Nucleus accumbens (tissue), 56 donors: ENCODE measurements at regions not wholly inside any gene's neighbourhood (a gene's known extent, or its start where the extent isn't known, plus 50 kb on each side); places are given as distances from the start of the nearest gene placed in this dataset.

Experiments used
- DNase-seq, 56 donors: peaks; one replicate each; lab custom pipeline; 2025; lab: John Stamatoyannopoulos, UW

DNA sequence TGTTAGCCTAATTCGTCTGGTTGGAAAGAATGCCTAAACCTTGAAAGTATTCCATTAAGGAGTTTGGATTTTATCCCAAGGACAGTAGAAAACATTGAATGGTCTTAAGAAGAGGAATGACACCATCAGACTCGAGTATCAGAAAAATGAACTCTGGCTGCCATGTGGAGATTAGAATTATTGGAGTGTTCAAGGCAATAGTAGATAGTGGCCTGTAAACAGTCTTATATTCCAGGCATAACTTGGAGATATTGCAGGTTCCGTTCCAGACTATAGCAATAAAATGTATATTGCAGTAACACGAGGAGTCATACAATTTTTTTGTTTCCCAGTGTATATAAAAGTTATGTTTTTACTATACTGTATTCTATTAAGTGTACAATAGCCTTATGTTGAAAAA lies 130.9 kb downstream of the GDAP2 start:
- DNase-seq, result no peak

DNA sequence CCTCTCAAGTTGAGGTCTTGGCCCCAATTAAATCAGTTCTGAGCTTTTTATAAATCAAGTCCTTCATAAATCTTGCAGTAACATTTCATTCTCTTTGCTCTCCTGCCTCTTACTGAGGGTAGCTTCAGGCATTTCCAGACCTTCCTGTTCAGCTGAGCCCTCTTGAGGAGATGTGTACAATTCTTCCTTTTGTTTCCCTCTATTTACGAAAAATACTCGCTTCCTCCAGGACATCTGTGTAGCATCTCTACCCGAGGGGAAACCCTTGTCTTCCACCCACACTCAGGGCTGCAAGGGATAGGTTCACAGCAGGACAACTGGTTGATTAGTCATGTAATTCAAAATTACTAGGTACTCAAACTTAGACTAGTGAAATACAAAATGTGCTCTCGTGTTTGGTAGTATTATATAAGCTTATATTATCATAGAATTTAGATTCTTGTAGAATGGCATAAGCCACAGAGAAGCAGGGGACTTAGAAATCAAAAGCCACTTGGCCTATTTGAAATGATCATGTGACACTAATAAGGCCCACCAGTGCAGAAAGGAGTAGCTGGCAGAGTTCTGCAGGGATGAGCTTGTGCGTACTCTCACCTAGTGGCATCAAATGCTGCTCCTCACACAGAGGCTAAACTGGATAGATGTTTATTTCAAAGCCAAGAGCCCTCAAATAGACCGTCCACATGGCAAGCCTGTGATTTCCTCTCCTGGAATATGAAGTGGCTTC lies 126.7 kb downstream of the GDAP2 start:
- no peak for DNase-seq

DNA sequence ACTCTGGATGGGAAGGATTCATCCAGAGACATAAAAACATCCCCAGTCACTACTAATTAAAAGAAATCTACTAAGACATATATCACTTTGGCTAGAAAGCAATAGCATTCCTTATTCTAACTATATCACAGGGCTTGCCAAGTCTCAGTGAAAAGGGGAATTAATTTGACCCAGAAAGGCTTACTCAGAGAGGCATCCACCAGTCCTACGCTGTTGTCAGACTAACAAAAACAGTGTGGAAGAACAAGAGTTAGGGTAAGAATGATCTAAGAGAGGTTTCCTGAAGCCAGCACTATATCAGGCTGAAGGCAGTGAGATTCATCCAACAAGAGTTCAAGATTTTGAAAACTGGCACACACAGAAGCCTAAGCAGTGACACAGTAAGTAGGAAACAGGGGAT lies 126.1 kb downstream of the GDAP2 start:
- DNase-seq, result no peak

DNA sequence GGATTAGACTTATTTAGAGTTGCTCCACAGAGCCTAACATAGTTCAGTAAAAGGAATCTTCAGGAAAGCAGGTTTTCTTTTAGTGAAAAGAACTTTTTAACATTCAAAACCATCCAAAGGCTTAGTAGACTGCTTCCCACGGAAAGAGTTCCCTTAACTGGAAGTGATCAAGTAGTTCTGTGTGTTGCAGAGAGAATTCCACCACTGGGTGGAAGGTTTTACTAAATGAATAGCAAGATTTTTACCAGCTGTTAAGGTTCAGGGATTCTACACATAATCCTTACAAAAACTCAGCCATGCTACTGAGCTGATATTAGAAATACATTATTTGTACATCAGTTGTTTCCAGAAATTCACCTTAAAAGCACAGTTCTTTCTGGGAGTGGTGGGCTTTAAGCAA lies 119.7 kb downstream of the GDAP2 start:
- DNase-seq, result no peak

DNA sequence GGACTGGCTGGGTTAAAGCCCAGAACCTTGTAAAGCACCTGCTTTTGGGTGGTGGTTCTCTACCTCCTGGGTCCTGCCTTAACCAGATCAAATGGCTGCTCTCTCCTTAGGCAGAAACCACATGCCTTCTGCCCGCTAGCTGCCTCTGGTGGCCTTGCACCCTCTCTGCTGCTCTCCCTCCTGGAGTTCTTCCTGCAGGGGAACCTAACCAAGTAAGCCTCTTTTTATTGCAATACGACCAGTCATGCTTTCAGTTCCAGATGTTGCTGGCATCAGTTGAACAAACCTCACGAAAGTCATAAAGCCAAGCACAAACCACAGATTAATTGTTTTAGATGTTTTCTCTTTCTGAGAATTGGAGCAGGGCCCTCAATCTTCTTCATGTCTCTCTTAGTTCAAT lies 118.9 kb downstream of the GDAP2 start:
- no peak for DNase-seq

DNA sequence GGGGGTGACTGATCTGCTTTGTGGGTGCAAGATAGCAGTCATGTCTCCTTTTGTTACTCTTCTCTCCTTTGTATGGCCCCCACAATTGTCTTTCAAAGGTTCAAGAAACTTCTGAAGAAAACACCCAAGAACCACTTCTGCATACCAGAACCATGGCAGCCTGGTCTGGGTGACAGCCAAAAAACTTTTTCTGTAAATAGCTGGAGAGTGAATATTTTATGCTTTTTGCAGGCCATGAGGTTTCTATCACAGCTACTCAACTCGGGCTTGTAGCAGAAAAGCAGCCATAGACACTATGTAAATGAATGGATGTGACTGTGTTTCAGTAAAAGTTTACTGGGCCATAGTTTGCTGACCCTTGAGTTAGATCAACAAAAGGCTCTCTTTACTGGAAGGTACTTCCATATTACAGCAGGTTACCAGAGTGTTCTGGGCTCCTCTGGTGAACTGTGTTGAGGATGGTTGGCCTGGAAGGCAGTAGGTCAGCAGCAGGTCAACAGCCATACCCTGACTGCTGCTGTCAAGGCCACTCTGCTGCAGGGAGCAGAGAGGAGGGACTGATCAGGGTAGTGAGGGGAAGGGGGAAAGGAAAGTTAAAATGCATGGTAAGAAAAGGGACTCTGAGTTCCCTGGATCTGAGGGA lies 116.4 kb downstream of the GDAP2 start:
- DNase-seq, result no peak
